ENCODE measurements at regions not wholly inside any gene's neighbourhood (a gene's known extent, or its start where the extent isn't known, plus 50 kb on each side); places are given as distances from the start of the nearest gene placed in this dataset.

- no peak for TF ChIP-seq POLR2A (IDR thresholded peaks at IDR 0.05; ENCODE audit: extremely low read depth, insufficient read length)
- TF ChIP-seq CTCF (IDR thresholded peaks at IDR 0.05; ENCODE audit: low read depth, low read length): no peak
- no peak for TF ChIP-seq MAX (IDR thresholded peaks at IDR 0.05; ENCODE audit: low read depth, low read length)
- no peak for TF ChIP-seq MYC (IDR thresholded peaks at IDR 0.05; ENCODE audit: low read depth, low read length)
These were observed 50.6 kb upstream of the SPRED2 start for GRCh38 chr2:65482971-65483370.

Data from NB4 (cell line).